GM12878 (cell line): ENCODE measurements at regions not wholly inside any gene's neighbourhood (a gene's known extent, or its start where the extent isn't known, plus 50 kb on each side); places are given as distances from the start of the nearest gene placed in this dataset.
"Not testable (repeated sequence)": the region's sequence is repeated elsewhere in the genome, so short reads cannot be mapped to it uniquely, and the experiment has no call there.

Experiments
- ATAC-seq: fragments of 200-7000 bp; cut with Tn5 transposase; 3 replicates; pipeline ENCODE4 v1.9.1; 2020; ENCODE audit warnings: mild to moderate bottlenecking, moderate library complexity
- BruUV-seq: library from RNA; stranded (reverse); fragments of 400-500 nt; replicated peaks from 2 replicates; lab custom pipeline; 2021; lab: Mats Ljungman, UMichigan
- CTCF ChIA-PET: fragments of 300-600 bp; sonication (Branson Sonifier 250); formaldehyde crosslinking; extraction: SDS; loops from one replicate; lab custom pipeline; 2021; ENCODE audit warnings: inconsistent platforms; lab: Yijun Ruan, JAX
- POLR2A ChIA-PET: fragments of 350-600 bp; formaldehyde crosslinking; extraction: SDS; loops from one replicate; lab custom pipeline; 2021; ENCODE audit warnings: inconsistent platforms; lab: Charles Lee
- RAD21 ChIA-PET: fragments of 300-600 bp; sonication (Branson Sonifier 250); formaldehyde crosslinking; loops from one replicate; lab custom pipeline; 2023; ENCODE audit warnings: antibody characterized with exemption; ENCODE audit not compliant: unreplicated experiment; lab: Charles Lee
- SMC1A ChIA-PET: fragments of 300-600 bp; sonication (Branson Sonifier 250); formaldehyde crosslinking; loops from one replicate; lab custom pipeline; 2023; ENCODE audit not compliant: unreplicated experiment, uncharacterized antibody; lab: Charles Lee
- DNase-seq: peaks from one replicate; pipeline ENCODE4 v3.0.0-alpha.2; 2011; ENCODE audit warnings: low read depth, low spot score
- FAIRE-seq: peaks from 3 replicates; lab custom pipeline; 2011; peaks lifted over from hg19 to GRCh38; lab: Jason Lieb, UNC
- H2AFZ ChIP-seq: 2 replicates; pipeline ENCODE4 v1.6.0; 2011; ENCODE audit warnings: low read depth, low read length, control low read depth; ENCODE audit not compliant: control insufficient read depth
- H3K27ac ChIP-seq: 2 replicates; pipeline ENCODE4 v1.5.1; 2011; ENCODE audit warnings: control low read depth; ENCODE audit not compliant: control insufficient read depth, insufficient read depth
- H3K27me3 ChIP-seq, 2 experiments: replicated peaks in 1 of 2; 2 replicates each; pipeline versions ENCODE4 v1.6.0 to v1.6.1; 2011; ENCODE audit warnings: low read length in 1 of 2; ENCODE audit not compliant: control insufficient read depth in 2 of 2, insufficient read depth in 2 of 2
- H3K36me3 ChIP-seq, 2 experiments: 2 replicates each; pipeline ENCODE4 v1.5.1; 2011; ENCODE audit warnings: low read length in 1 of 2; ENCODE audit not compliant: control insufficient read depth in 2 of 2, insufficient read depth in 2 of 2
- H3K4me1 ChIP-seq: 2 replicates; pipeline ENCODE4 v1.6.1; 2011; ENCODE audit warnings: mild to moderate bottlenecking, low read length, moderate library complexity, mixed read lengths; ENCODE audit not compliant: control insufficient read depth, insufficient read depth
- H3K4me2 ChIP-seq: 2 replicates; pipeline ENCODE4 v1.6.0; 2011; ENCODE audit warnings: control low read depth; ENCODE audit not compliant: control insufficient read depth, insufficient read depth
- H3K4me3 ChIP-seq: fragments of 200-600 bp; sonication (generic); 2 replicates; pipeline ENCODE4 v1.5.1; 2016
- H3K79me2 ChIP-seq: 2 replicates; pipeline ENCODE4 v1.6.0; 2011; ENCODE audit warnings: low read length; ENCODE audit not compliant: control insufficient read depth, insufficient read depth
- H3K9ac ChIP-seq: 2 replicates; pipeline ENCODE4 v1.8.0; 2011; ENCODE audit warnings: low read length, control low read depth, mixed read lengths; ENCODE audit not compliant: control insufficient read depth, insufficient read depth
- H3K9me3 ChIP-seq: replicated peaks from 3 replicates; pipeline ENCODE4 v1.5.1; 2011; ENCODE audit warnings: mild to moderate bottlenecking, low read length; ENCODE audit not compliant: control insufficient read depth, insufficient read depth
- H4K20me1 ChIP-seq: 2 replicates; pipeline ENCODE4 v1.6.0; 2011; ENCODE audit not compliant: control insufficient read depth, insufficient read depth
- ATF2 ChIP-seq: IDR thresholded peaks from 2 replicates; pipeline ENCODE4 v1.6.1; 2012; ENCODE audit warnings: low read length, inconsistent platforms
- CHD4 ChIP-seq: fragments of 200-600 bp; sonication (generic); IDR thresholded peaks from 2 replicates; pipeline ENCODE4 v1.6.1; 2016; ENCODE audit warnings: mild to moderate bottlenecking
- FOXK2 ChIP-seq: fragments of 450-650 bp; IDR thresholded peaks from 2 replicates; pipeline ENCODE4 v1.6.1; 2017; ENCODE audit warnings: mild to moderate bottlenecking, moderate library complexity
- IKZF1 ChIP-seq: fragments of 450-650 bp; conservative IDR thresholded peaks from 2 replicates; pipeline ENCODE4 v1.6.1; 2017; ENCODE audit warnings: antibody characterized with exemption, mild to moderate bottlenecking
- MXI1 ChIP-seq: fragments of 150-350 bp; IDR thresholded peaks from 2 replicates; pipeline ENCODE4 v1.6.1; 2011; ENCODE audit warnings: low read depth, mild to moderate bottlenecking, inconsistent platforms, low read length, improper control_type of control experiment
- NKRF ChIP-seq: fragments of 450-650 bp; conservative IDR thresholded peaks from 2 replicates; pipeline ENCODE4 v1.6.1; 2017; ENCODE audit warnings: mild to moderate bottlenecking, moderate library complexity
- POLR2A ChIP-seq: IDR thresholded peaks from 2 replicates; pipeline ENCODE4 v1.6.1; 2011; ENCODE audit warnings: low read depth, mild to moderate bottlenecking, low read length
- POLR2AphosphoS2 ChIP-seq: IDR thresholded peaks from 2 replicates; pipeline ENCODE4 v1.6.1; 2011; ENCODE audit warnings: low read depth, mild to moderate bottlenecking, low read length, improper control_type of control experiment, moderate library complexity
- RELB ChIP-seq: fragments of 450-650 bp; IDR thresholded peaks from 2 replicates; pipeline ENCODE4 v1.6.1; 2017; ENCODE audit warnings: low read depth, mild to moderate bottlenecking, moderate library complexity
- YBX1 ChIP-seq: fragments of 450-650 bp; IDR thresholded peaks from 2 replicates; pipeline ENCODE4 v1.6.1; 2016; ENCODE audit warnings: antibody characterized with exemption
- WGBS: methylation state at CpG from one replicate; pipeline ENCODE4 v1.1.6; 2016; ENCODE audit warnings: low lambda C conversion rate; ENCODE audit not compliant: insufficient replicate concordance, insufficient coverage; ENCODE audit errors: missing lambda C conversion rate; 5-methylcytosine and 5-hydroxymethylcytosine counted together
- in situ Hi-C: fragments of 300-500 bp; cut with MboI; formaldehyde crosslinking; loops from 9 replicates; pipeline ENCODE4 v1.14.3; 2018; ENCODE audit warnings: mixed read lengths
- intact Hi-C: fragments of 100-400 bp; cut with micrococcal nuclease; formaldehyde crosslinking; loops from one replicate; pipeline ENCODE4 v1.14.2; 2022; ENCODE audit not compliant: unreplicated experiment

- CTCF ChIA-PET, result no interaction called here
- H3K36me3 ChIP-seq, result no peaks in the 10 kb centered on the region
- BruUV-seq, result no TSS peak
- RAD21 ChIA-PET, result no interaction called here
- no peaks in the 10 kb centered on the region for H3K79me2 ChIP-seq
- TF ChIP-seq RELB, result no peak
- TF ChIP-seq POLR2AphosphoS2, result no peak
- TF ChIP-seq FOXK2, result no peak
- TF ChIP-seq NKRF, result no peak
- TF ChIP-seq ATF2, result no peak
- TF ChIP-seq POLR2A, result no peak
- TF ChIP-seq CHD4, result no peak
- TF ChIP-seq YBX1, result no peak
- no peak for TF ChIP-seq MXI1
- no peak for TF ChIP-seq IKZF1
- no peak overlapping the region for H3K9ac ChIP-seq
- intact Hi-C loops, result no loop called here
- POLR2A ChIA-PET, result no interaction called here
- no peak overlapping the region for H3K27ac ChIP-seq
- H3K9me3 ChIP-seq, result no peaks in the 10 kb centered on the region
- no peaks in the 10 kb centered on the region for H4K20me1 ChIP-seq
- H3K27me3 ChIP-seq, result no peaks in the 10 kb centered on the region
- H2AFZ ChIP-seq, result no peak overlapping the region
- no peak overlapping the region for H3K4me3 ChIP-seq
- in situ Hi-C loops, result no loop called here
- DNase-seq, result no peak
- WGBS, result 55% methylated on average over 7 of the region's 7 CpGs
- no peak for ATAC-seq
- no peak overlapping the region for H3K4me2 ChIP-seq
- H3K4me1 ChIP-seq, result no peaks in the 10 kb centered on the region
- SMC1A ChIA-PET, result no interaction called here
- no peak for FAIRE-seq
These were observed 99.5 kb downstream of the POLR2M start for GRCh38 chr15:57806003-57806402.

GRCh38 chr15:57809285-57809684 lies 102.8 kb downstream of the POLR2M start:
- H3K27me3 ChIP-seq, H3K9ac ChIP-seq, in situ Hi-C loops, H4K20me1 ChIP-seq, H3K4me1 ChIP-seq, SMC1A ChIA-PET, RAD21 ChIA-PET, H3K27ac ChIP-seq, CTCF ChIA-PET, H3K79me2 ChIP-seq, FAIRE-seq, H3K4me2 ChIP-seq, POLR2A ChIA-PET, DNase-seq, BruUV-seq, H3K9me3 ChIP-seq, H2AFZ ChIP-seq, intact Hi-C loops, H3K36me3 ChIP-seq, H3K4me3 ChIP-seq, ATAC-seq: not testable (repeated sequence)
- 60% methylated on average over 7 of the region's 7 CpGs for WGBS
